NCI-H460 (cell line): ENCODE measurements at regions not wholly inside any gene's neighbourhood (a gene's known extent, or its start where the extent isn't known, plus 50 kb on each side); places are given as distances from the start of the nearest gene placed in this dataset.

Source experiments
- DNase-seq: peaks from one replicate; pipeline ENCODE4 v3.0.0-alpha.2; 2016; ENCODE audit warnings: low read depth; ENCODE audit errors: extremely low read depth

- DNase-seq, result no peak
Measured at GRCh38 chr5:147966326-147966725, 60.0 kb upstream of the C5orf46 start.

- DNase-seq, result no peak
Measured at GRCh38 chr5:147965715-147966114, 59.4 kb upstream of the C5orf46 start.

- DNase-seq, result no peak
Measured at GRCh38 chr5:147963948-147964693, 57.8 kb upstream of the C5orf46 start.

- DNase-seq, result no peak
Measured at GRCh38 chr5:147963436-147963835, 57.1 kb upstream of the C5orf46 start.

GRCh38 chr5:147961208-147961749 lies 54.9 kb upstream of the C5orf46 start:
- no peak for DNase-seq

GRCh38 chr5:147957901-147958300 lies 51.6 kb upstream of the C5orf46 start:
- no peak for DNase-seq

- DNase-seq, result no peak
Measured at GRCh38 chr5:147956842-147957223, 50.5 kb upstream of the C5orf46 start.

- DNase-seq, result no peak
Measured at GRCh38 chr5:147956064-147956841, 49.9 kb upstream of the C5orf46 start.
